Endodermal cell (in vitro differentiated cells): ENCODE measurements at regions not wholly inside any gene's neighbourhood (a gene's known extent, or its start where the extent isn't known, plus 50 kb on each side); places are given as distances from the start of the nearest gene placed in this dataset.

ENCODE experiments used
- DNase-seq: peaks from one replicate; pipeline ENCODE4 v3.0.0-alpha.2; 2017
- H3K27ac ChIP-seq: 2 replicates; pipeline ENCODE4 v1.5.1; 2013; ENCODE audit warnings: mild to moderate bottlenecking, low read depth, low read length, moderate library complexity
- H3K27me3 ChIP-seq: 2 replicates; pipeline ENCODE4 v1.6.1; 2013; ENCODE audit warnings: mild to moderate bottlenecking, low read length, moderate library complexity; ENCODE audit not compliant: insufficient read depth, control insufficient read depth, poor library complexity, severe bottlenecking
- H3K36me3 ChIP-seq: 2 replicates; pipeline ENCODE4 v1.7.0; 2013; ENCODE audit warnings: mild to moderate bottlenecking, low read length, moderate library complexity; ENCODE audit not compliant: control insufficient read depth, insufficient read depth
- H3K4me1 ChIP-seq: one replicate; pipeline ENCODE4 v1.7.0; 2013; ENCODE audit warnings: low read length; ENCODE audit not compliant: control insufficient read depth, insufficient read depth
- H3K4me3 ChIP-seq: 2 replicates; pipeline ENCODE4 v1.5.1; 2013; ENCODE audit warnings: mild to moderate bottlenecking, low read length, moderate library complexity
- H3K9ac ChIP-seq: 2 replicates; pipeline ENCODE4 v1.6.1; 2013; ENCODE audit warnings: mild to moderate bottlenecking, low read length, moderate library complexity; ENCODE audit not compliant: poor library complexity, severe bottlenecking; ENCODE audit errors: extremely low read depth
- H3K9me3 ChIP-seq: 2 replicates; pipeline ENCODE4 v1.6.1; 2013; ENCODE audit warnings: mild to moderate bottlenecking, low read length, moderate library complexity; ENCODE audit not compliant: control insufficient read depth
- H3K27ac Mint-ChIP-seq: 2 replicates; pipeline ENCODE4 v1.8.0; 2020; ENCODE audit warnings: mixed read lengths
- H3K27me3 Mint-ChIP-seq: 2 replicates; pipeline ENCODE4 v1.8.0; 2021; ENCODE audit warnings: mild to moderate bottlenecking, mixed read lengths; ENCODE audit not compliant: insufficient read depth
- H3K36me3 Mint-ChIP-seq: 2 replicates; pipeline ENCODE4 v1.8.0; 2020; ENCODE audit warnings: low read depth, mixed read lengths
- H3K4me1 Mint-ChIP-seq: 2 replicates; pipeline ENCODE4 v1.8.0; 2020; ENCODE audit warnings: mixed read lengths
- H3K4me3 Mint-ChIP-seq: 2 replicates; pipeline ENCODE4 v1.8.0; 2020; ENCODE audit warnings: mild to moderate bottlenecking, moderate library complexity, mixed read lengths
- H3K9me3 Mint-ChIP-seq: 2 replicates; pipeline ENCODE4 v1.8.0; 2020; ENCODE audit warnings: mild to moderate bottlenecking, mixed read lengths
- WGBS, 2 experiments: methylation state at CpG; one replicate each; pipeline versions ENCODE4 v1.1.5 to v1.1.7; 2013; ENCODE audit warnings: missing lambda C conversion rate in 2 of 2, mixed read lengths in 1 of 2; ENCODE audit not compliant: insufficient coverage in 1 of 2, insufficient read length in 1 of 2; 5-methylcytosine and 5-hydroxymethylcytosine counted together
- TF ChIP-seq, protein P1 (sequence below): fragments of 200-600 bp; sonication (generic); conservative IDR thresholded peaks from 2 replicates; pipeline ENCODE4 v1.5.0; 2021; ENCODE audit warnings: antibody characterized with exemption, mild to moderate bottlenecking

DNA sequence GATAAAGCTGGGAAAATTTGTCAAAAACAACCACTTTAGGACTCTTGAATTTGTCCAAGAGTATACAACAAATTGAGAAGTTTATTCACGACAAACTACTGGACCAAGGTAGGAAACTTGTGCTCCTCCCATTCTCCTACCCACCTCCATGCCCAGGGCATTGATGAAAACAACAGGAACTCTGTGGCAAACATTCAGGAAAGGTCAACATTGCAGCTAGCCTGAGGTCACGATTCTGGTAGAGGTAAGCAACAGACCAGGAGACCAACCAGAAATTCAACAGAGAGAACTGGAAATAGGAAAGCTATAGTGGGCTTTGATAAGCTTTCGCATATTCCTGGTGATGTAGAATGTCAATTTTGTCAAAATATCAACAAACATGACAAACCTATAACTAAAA is 209.1 kb upstream of the CTAGE1 start:
- Histone ChIP-seq H3K9me3 (no peaks in the 10 kb centered on the region), H3K27me3 (no peaks in the 10 kb centered on the region), H3K27ac (no peak overlapping the region), H3K36me3 (no peaks in the 10 kb centered on the region), H3K4me3 (no peak overlapping the region), H3K4me1 (peaks cover 6% of the 10 kb centered on the region), H3K9ac (no peak overlapping the region)
- 90 to 100% methylated on average over 2 of the region's 3 CpGs for WGBS, 2 experiments
- Mint-ChIP-seq H3K36me3 (no peaks in the 10 kb centered on the region), H3K4me3 (no peak overlapping the region), H3K4me1 (peaks cover 2% of the 10 kb centered on the region), H3K27ac (no peak overlapping the region), H3K9me3 (no peaks in the 10 kb centered on the region), H3K27me3 (peaks cover 8% of the 10 kb centered on the region)
- DNase-seq: no peak
- TF ChIP-seq, protein P1, sequence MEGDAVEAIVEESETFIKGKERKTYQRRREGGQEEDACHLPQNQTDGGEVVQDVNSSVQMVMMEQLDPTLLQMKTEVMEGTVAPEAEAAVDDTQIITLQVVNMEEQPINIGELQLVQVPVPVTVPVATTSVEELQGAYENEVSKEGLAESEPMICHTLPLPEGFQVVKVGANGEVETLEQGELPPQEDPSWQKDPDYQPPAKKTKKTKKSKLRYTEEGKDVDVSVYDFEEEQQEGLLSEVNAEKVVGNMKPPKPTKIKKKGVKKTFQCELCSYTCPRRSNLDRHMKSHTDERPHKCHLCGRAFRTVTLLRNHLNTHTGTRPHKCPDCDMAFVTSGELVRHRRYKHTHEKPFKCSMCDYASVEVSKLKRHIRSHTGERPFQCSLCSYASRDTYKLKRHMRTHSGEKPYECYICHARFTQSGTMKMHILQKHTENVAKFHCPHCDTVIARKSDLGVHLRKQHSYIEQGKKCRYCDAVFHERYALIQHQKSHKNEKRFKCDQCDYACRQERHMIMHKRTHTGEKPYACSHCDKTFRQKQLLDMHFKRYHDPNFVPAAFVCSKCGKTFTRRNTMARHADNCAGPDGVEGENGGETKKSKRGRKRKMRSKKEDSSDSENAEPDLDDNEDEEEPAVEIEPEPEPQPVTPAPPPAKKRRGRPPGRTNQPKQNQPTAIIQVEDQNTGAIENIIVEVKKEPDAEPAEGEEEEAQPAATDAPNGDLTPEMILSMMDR: no peak

DNA sequence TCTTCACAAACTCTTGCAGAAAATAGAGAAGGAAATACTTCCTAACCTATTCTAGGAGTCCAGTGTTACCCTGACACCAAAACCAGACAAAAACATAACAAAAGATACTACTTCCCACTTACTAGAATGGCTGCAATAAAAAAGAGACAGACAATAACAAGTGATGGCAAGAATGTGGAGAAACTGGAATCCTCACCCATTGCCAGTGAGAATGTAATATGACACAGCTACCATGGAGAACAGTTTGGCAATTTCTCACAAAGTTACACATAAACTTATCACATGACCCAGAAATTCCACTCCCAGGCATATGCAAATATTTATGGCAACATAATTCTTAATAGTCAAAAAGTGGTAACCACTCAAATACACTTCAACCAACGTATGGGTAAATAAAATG is 209.8 kb upstream of the CTAGE1 start:
- Mint-ChIP-seq H3K4me3 (no peak overlapping the region), H3K9me3 (no peaks in the 10 kb centered on the region)
- H3K4me1 ChIP-seq: peaks cover 6% of the 10 kb centered on the region

DNA sequence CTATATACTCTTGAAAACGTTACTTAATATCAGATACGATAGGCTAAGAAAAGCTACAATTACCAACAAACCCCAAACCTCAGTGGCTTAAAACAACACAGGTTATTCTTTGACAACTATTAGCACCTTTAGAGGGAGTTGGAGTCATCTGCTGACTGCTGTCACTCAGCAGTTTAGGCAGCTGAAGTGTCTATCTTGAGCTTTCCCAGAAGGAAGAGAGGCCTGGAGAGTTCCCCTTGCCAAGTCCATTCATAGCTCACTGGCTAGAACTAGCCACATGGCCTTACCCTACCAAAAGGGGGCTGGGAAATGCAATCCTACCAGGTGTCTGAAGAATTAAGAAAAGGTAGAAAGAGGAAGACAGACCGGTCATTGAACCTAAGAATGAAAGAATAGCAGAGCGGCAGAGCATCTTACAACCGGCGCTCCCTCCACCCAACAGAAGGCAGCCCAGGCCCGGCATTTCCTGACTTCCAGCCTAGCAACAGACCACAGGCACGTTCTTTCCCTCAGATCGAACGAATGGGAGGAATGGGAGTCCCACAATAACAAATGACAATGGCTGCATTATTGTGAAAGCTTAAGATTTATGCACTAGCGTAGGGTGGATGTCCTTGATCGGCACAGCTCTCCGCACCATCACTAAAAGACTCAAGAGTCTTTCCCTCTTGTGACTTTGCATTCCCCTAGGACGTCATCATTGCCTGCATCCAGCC is 211.2 kb upstream of the CTAGE1 start:
- no peak overlapping the region for H3K27ac ChIP-seq
- H3K4me1 ChIP-seq: peaks cover 4% of the 10 kb centered on the region
- H3K27ac Mint-ChIP-seq: no peak overlapping the region

More for the DNA sequence above, 209.8 kb upstream of the CTAGE1 start:
- Mint-ChIP-seq H3K36me3 (no peaks in the 10 kb centered on the region), H3K4me1 (peaks cover 2% of the 10 kb centered on the region), H3K27ac (no peak overlapping the region), H3K27me3 (peaks cover 5% of the 10 kb centered on the region)
- Histone ChIP-seq H3K9ac (no peak overlapping the region), H3K9me3 (no peaks in the 10 kb centered on the region), H3K27ac (no peak overlapping the region), H3K4me3 (no peak overlapping the region), H3K36me3 (no peaks in the 10 kb centered on the region), H3K27me3 (no peaks in the 10 kb centered on the region)
- TF ChIP-seq, protein P1: no peak
- DNase-seq: no peak
- 89% methylated on average over 1 of the region's 1 CpG; no CpG with 5 or more reads in 1 of the 2 experiments for WGBS, 2 experiments

More for the DNA sequence above, 211.2 kb upstream of the CTAGE1 start:
- no peak overlapping the region for H3K9ac ChIP-seq
- H3K4me1 Mint-ChIP-seq: peaks cover 2% of the 10 kb centered on the region
- H3K36me3 ChIP-seq: no peaks in the 10 kb centered on the region
- H3K27me3 Mint-ChIP-seq: no peaks in the 10 kb centered on the region
- no peak for DNase-seq
- H3K36me3 Mint-ChIP-seq: no peaks in the 10 kb centered on the region
- no peak overlapping the region for H3K4me3 ChIP-seq
- H3K4me3 Mint-ChIP-seq: no peak overlapping the region
- TF ChIP-seq, protein P1: no peak
- 60 to 87% methylated on average over 1 to 13 of the region's 14 CpGs for WGBS, 2 experiments
- no peaks in the 10 kb centered on the region for H3K9me3 Mint-ChIP-seq
- H3K27me3 ChIP-seq: no peaks in the 10 kb centered on the region
- H3K9me3 ChIP-seq: no peaks in the 10 kb centered on the region
